ENCODE measurements at regions not wholly inside any gene's neighbourhood (a gene's known extent, or its start where the extent isn't known, plus 50 kb on each side); places are given as distances from the start of the nearest gene placed in this dataset.

GRCh38 chr1:201655910-201656309 is 117.0 kb downstream of the NAV1 start:
- TF ChIP-seq EZH2 (IDR thresholded peaks at IDR 0.05; ENCODE audit: low read depth, unreplicated experiment) (no peak), EZH2phosphoT487 (IDR thresholded peaks at IDR 0.05; ENCODE audit: unreplicated experiment) (no peak), NANOG (IDR thresholded peaks at IDR 0.05; ENCODE audit: borderline replicate concordance) (no peak), POLR2AphosphoS5 (IDR thresholded peaks at IDR 0.05; ENCODE audit: low read depth) (no peak), ZNF114 (CRISPR knock-in tag; IDR thresholded peaks at IDR 0.05) (no peak), JUNB (IDR thresholded peaks at IDR 0.05; ENCODE audit: unreplicated experiment) (no peak), STAT1 (IDR thresholded peaks at IDR 0.05; ENCODE audit: unreplicated experiment) (no peak)
- Histone ChIP-seq H3K4me2 (no peak overlapping the region), H3K27ac (ENCODE audit: low read depth) (no peak overlapping the region), H3K79me2 (replicated peaks; ENCODE audit: insufficient read depth) (peaks cover 27% of the 10 kb centered on the region), H3K36me3 (ENCODE audit: insufficient read depth) (no peaks in the 10 kb centered on the region), H4K20me1 (replicated peaks; ENCODE audit: insufficient read depth) (peaks cover 9% of the 10 kb centered on the region; the same call in 1 of the 2 replicates), H2AFZ (no peak overlapping the region), H3K4me3 (no peak overlapping the region), H3F3A (replicated peaks; ENCODE audit: low read depth) (no peaks in the 10 kb centered on the region), H3K9me2 (ENCODE audit: insufficient read depth) (no peaks in the 10 kb centered on the region), H3K27me3 (ENCODE audit: insufficient read depth) (peaks cover 7% of the 10 kb centered on the region), H3K4me1 (ENCODE audit: insufficient read depth) (peaks cover 35% of the 10 kb centered on the region)
- Mint-ChIP-seq H3K36me3 (ENCODE audit: low read depth) (no peaks in the 10 kb centered on the region), H3K4me3 (no peak overlapping the region), H3K4me1 (peaks cover 51% of the 10 kb centered on the region), H3K9me3 (no peaks in the 10 kb centered on the region), H3K27ac (no peak overlapping the region), H3K27me3 (ENCODE audit: insufficient read depth, low read depth, poor library complexity) (peaks cover 16% of the 10 kb centered on the region)
- DNase-seq (ENCODE audit: low spot score) (no peak), ATAC-seq (no peak)

GRCh38 chr1:201656311-201657032 is 117.5 kb downstream of the NAV1 start:
- Histone ChIP-seq H3K4me1 (ENCODE audit: insufficient read depth) (peaks cover 30% of the 10 kb centered on the region), H3K9me2 (ENCODE audit: insufficient read depth) (no peaks in the 10 kb centered on the region), H3K27me3 (ENCODE audit: insufficient read depth) (peaks cover 2% of the 10 kb centered on the region; the same call in 1 of the 2 replicates), H3F3A (replicated peaks; ENCODE audit: low read depth) (no peaks in the 10 kb centered on the region), H4K20me1 (replicated peaks; ENCODE audit: insufficient read depth) (peaks cover 7% of the 10 kb centered on the region; the same call in 1 of the 2 replicates), H2AFZ (no peak overlapping the region), H3K36me3 (ENCODE audit: insufficient read depth) (no peaks in the 10 kb centered on the region), H3K27ac (ENCODE audit: low read depth) (no peak overlapping the region), H3K4me2 (no peak overlapping the region), H3K4me3 (no peak overlapping the region), H3K79me2 (replicated peaks; ENCODE audit: insufficient read depth) (peaks cover 21% of the 10 kb centered on the region)
- no peaks in the 10 kb centered on the region for H3K9me3 Mint-ChIP-seq
- no peak overlapping the region for H3K4me3 Mint-ChIP-seq
- H3K36me3 Mint-ChIP-seq (ENCODE audit: low read depth) = no peaks in the 10 kb centered on the region
- ATAC-seq = no peak
- peaks cover 46% of the 10 kb centered on the region for H3K4me1 Mint-ChIP-seq
- no peak overlapping the region for H3K27ac Mint-ChIP-seq
- H3K27me3 Mint-ChIP-seq (ENCODE audit: insufficient read depth, low read depth, poor library complexity) = peaks cover 12% of the 10 kb centered on the region
- no peak for DNase-seq (ENCODE audit: low spot score)
- TF ChIP-seq EZH2phosphoT487 (IDR thresholded peaks at IDR 0.05; ENCODE audit: unreplicated experiment) = no peak
- TF ChIP-seq ZNF331 (CRISPR knock-in tag; IDR thresholded peaks at IDR 0.05; ENCODE audit: low read depth) = no peak
- no peak for TF ChIP-seq ZNF462 (CRISPR knock-in tag; IDR thresholded peaks at IDR 0.05)
- no peak for TF ChIP-seq REST (IDR thresholded peaks at IDR 0.05; ENCODE audit: unreplicated experiment)
- TF ChIP-seq EZH2 (IDR thresholded peaks at IDR 0.05; ENCODE audit: low read depth, unreplicated experiment) = no peak
- no peak for TF ChIP-seq NANOG (IDR thresholded peaks at IDR 0.05; ENCODE audit: borderline replicate concordance)
- no peak for TF ChIP-seq CREB1 (CRISPR knock-in tag; IDR thresholded peaks at IDR 0.05; ENCODE audit: low read depth)
